22Rv1 (cell line): ENCODE measurements at regions not wholly inside any gene's neighbourhood (a gene's known extent, or its start where the extent isn't known, plus 50 kb on each side); places are given as distances from the start of the nearest gene placed in this dataset.

Experiments used
- ZFX ChIP-seq: fragments of 450-650 bp; IDR thresholded peaks from 2 replicates; pipeline ENCODE4 v1.6.1; 2017; ENCODE audit warnings: antibody characterized with exemption, borderline replicate concordance
- TF ChIP-seq, protein P1 (sequence below): fragments of 450-650 bp; IDR thresholded peaks from 2 replicates; pipeline ENCODE4 v1.5.1; 2017; ENCODE audit warnings: mild to moderate bottlenecking

DNA sequence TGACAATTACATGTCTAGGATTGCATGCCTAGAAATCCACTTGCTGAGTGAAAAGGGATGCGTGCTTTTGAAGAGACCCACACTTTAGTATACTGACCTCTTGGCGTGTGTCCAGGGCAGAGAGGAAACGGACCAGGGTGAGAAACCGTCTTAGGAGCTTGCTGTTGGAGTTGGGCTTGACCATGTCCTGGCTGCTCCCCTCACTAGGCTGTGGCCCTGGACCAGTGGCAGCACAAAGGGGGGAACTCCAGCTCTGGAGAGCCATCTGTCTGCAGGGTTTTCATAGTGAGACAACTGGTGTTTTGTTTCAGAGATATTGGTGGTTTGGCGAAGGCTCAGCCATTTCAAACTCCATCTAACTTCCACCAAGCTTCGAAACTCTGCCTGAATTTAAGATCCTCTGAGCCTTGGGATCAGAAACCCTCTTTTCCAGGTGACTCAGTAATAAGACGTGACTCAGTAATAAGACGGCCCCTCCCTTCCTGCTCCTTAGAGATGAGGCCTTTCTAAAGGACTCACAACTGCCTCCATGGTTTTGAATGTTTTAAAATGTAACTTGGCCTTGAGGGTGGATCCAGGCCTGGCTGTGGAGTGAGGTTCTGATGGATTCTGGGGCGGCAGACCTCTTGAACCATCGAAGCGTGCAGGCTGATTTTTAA, 165.8 kb downstream of the MELK start:
- TF ChIP-seq, protein P1, sequence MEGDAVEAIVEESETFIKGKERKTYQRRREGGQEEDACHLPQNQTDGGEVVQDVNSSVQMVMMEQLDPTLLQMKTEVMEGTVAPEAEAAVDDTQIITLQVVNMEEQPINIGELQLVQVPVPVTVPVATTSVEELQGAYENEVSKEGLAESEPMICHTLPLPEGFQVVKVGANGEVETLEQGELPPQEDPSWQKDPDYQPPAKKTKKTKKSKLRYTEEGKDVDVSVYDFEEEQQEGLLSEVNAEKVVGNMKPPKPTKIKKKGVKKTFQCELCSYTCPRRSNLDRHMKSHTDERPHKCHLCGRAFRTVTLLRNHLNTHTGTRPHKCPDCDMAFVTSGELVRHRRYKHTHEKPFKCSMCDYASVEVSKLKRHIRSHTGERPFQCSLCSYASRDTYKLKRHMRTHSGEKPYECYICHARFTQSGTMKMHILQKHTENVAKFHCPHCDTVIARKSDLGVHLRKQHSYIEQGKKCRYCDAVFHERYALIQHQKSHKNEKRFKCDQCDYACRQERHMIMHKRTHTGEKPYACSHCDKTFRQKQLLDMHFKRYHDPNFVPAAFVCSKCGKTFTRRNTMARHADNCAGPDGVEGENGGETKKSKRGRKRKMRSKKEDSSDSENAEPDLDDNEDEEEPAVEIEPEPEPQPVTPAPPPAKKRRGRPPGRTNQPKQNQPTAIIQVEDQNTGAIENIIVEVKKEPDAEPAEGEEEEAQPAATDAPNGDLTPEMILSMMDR = no peak
- TF ChIP-seq ZFX = no peak
